CD4-positive, alpha-beta T cell (primary cell): ENCODE measurements at regions not wholly inside any gene's neighbourhood (a gene's known extent, or its start where the extent isn't known, plus 50 kb on each side); places are given as distances from the start of the nearest gene placed in this dataset.

Source experiments
- ATAC-seq: fragments of 200-7000 bp; cut with Tn5 transposase; one replicate; pipeline ENCODE4 v1.10.0; 2022; ENCODE audit warnings: mild to moderate bottlenecking; ENCODE audit not compliant: poor library complexity
- CTCF ChIA-PET: fragments of 350-600 bp; sonication (Branson Sonifier 250); formaldehyde crosslinking; loops from one replicate; lab custom pipeline; 2021; ENCODE audit warnings: antibody characterized with exemption, inconsistent platforms; lab: Charles Lee
- POLR2A ChIA-PET: fragments of 350-600 bp; sonication (Branson Sonifier 250); formaldehyde crosslinking; loops from one replicate; lab custom pipeline; 2021; ENCODE audit warnings: antibody characterized with exemption, inconsistent platforms; lab: Charles Lee
- DNase-seq, 14 experiments: peaks; one replicate each; pipeline ENCODE4 v3.0.0-alpha.2; 2013 to 2020; ENCODE audit warnings: mixed read lengths in 2 of 14
- H3K27ac ChIP-seq, 2 donors: one replicate each; pipeline versions ENCODE4 v1.5.1 to v1.7.0; 2013; ENCODE audit warnings: low read length in 2 of 2, low read depth in 1 of 2, mild to moderate bottlenecking in 1 of 2
- H3K27me3 ChIP-seq, 2 experiments: 1 replicate in 1 of 2; 2 replicates in 1 of 2; pipeline versions ENCODE4 v1.6.1 to v1.7.0; 2013; ENCODE audit warnings: low read length in 2 of 2, control low read depth in 1 of 2, mild to moderate bottlenecking in 1 of 2, moderate library complexity in 1 of 2; ENCODE audit not compliant: insufficient read depth in 2 of 2, control insufficient read depth in 1 of 2
- H3K36me3 ChIP-seq: one replicate; pipeline ENCODE4 v1.6.1; 2013; ENCODE audit warnings: low read length, control low read depth; ENCODE audit not compliant: insufficient read depth
- H3K4me1 ChIP-seq: one replicate; pipeline ENCODE4 v1.6.1; 2013; ENCODE audit warnings: low read length, control low read depth; ENCODE audit not compliant: insufficient read depth
- H3K4me3 ChIP-seq: one replicate; pipeline ENCODE4 v1.5.1; 2013; ENCODE audit warnings: mild to moderate bottlenecking, low read length, moderate library complexity
- H3K9me3 ChIP-seq, 2 experiments: 1 replicate in 1 of 2; 2 replicates in 1 of 2; pipeline versions ENCODE4 v1.6.1 to v1.7.0; 2013; ENCODE audit warnings: low read length in 2 of 2, mild to moderate bottlenecking in 2 of 2, control low read depth in 1 of 2, moderate library complexity in 1 of 2; ENCODE audit not compliant: control insufficient read depth in 1 of 2, insufficient read depth in 1 of 2
- H3K27ac Mint-ChIP-seq: one replicate; pipeline ENCODE4 v1.8.0; 2020; ENCODE audit warnings: mixed read lengths
- H3K27me3 Mint-ChIP-seq: one replicate; pipeline ENCODE4 v1.8.0; 2021; ENCODE audit warnings: mixed read lengths
- H3K36me3 Mint-ChIP-seq: one replicate; pipeline ENCODE4 v1.8.0; 2021; ENCODE audit warnings: low read depth, mixed read lengths
- H3K4me1 Mint-ChIP-seq: one replicate; pipeline ENCODE4 v1.8.0; 2021; ENCODE audit warnings: low read depth, mixed read lengths
- H3K4me3 Mint-ChIP-seq: one replicate; pipeline ENCODE4 v1.8.0; 2020; ENCODE audit warnings: mild to moderate bottlenecking, mixed read lengths
- H3K9me3 Mint-ChIP-seq: one replicate; pipeline ENCODE4 v1.8.0; 2020; ENCODE audit warnings: mixed read lengths
- intact Hi-C, 2 experiments: fragments of 100-400 bp; cut with DNase I in 1 of 2; cut with micrococcal nuclease in 1 of 2; formaldehyde crosslinking; loops; one replicate each; pipeline versions ENCODE4 v1.15.1 to v1.9.0; 2023 to 2025; cut with DNase I, micrococcal nuclease
- TF ChIP-seq, protein P1 (sequence below): fragments of 200-600 bp; IDR thresholded peaks from one replicate; pipeline ENCODE4 v1.8.0; 2022; ENCODE audit warnings: antibody characterized with exemption, mild to moderate bottlenecking

DNA sequence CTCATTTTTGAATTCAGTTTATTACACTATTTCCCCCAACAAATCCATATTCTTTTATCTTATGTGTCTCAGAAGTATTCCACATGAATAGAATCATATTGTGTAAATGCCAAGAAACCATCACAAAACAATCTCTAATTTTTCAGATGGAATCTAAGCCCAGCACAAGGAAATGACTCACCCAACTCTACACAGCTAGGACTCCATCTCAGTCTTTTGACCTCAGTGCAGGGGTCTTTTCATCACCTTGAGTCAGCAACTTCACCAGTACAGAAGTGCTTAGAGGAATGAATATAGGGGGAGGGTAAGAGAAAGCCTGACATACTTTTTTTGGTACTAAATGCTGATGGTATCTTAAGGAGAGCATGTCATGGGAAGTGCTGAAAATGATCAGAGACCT lies 169.3 kb upstream of the LRRN1 start:
- POLR2A ChIA-PET, result no interaction called here
- ATAC-seq, result no peak

DNA sequence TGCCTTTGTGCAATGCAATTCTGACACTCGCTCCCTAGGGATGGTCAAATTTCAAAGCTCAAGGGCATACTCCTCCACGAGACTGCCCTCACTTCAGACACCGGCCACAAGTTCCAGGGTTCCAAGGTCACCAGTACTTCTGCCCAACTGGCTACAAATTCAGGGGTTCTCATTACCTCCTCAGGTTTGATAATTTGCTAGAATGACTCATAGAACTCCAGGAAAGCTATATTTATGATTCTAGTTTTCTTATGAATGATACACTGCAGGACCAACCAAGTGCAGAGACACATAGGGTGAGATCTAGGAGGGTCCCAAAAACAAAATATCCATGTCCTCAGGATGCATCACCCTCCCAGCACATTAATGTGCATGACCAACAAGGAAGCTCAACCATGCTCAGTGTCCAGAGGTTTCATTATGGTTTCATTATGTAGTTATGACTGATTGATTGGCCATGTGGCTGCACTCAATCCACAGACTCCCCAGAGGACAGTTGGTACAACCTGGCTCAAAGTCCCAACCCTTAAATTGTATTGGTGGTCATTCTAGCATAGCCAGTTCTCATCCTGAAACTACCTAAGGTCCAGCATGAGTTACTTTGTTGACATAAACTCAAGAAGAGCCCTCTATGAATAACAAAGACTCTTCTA lies 170.4 kb upstream of the LRRN1 start:
- H3K4me1 Mint-ChIP-seq, result no peaks in the 10 kb centered on the region
- Histone ChIP-seq H3K27ac (no peak overlapping the region), H3K4me1 (no peaks in the 10 kb centered on the region), H3K36me3 (no peaks in the 10 kb centered on the region), H3K4me3 (no peak overlapping the region), H3K27me3 (no peaks in the 10 kb centered on the region), H3K9me3 (peaks cover 0 to 4% of the 10 kb centered on the region in 2 experiments)
- no peaks in the 10 kb centered on the region for H3K27me3 Mint-ChIP-seq
- H3K27ac Mint-ChIP-seq, result no peak overlapping the region
- ChIA-PET POLR2A (no interaction called here), CTCF (no interaction called here)
- DNase-seq (no peak), ATAC-seq (no peak)
- intact Hi-C loops, result no loop called here
- H3K36me3 Mint-ChIP-seq, result no peaks in the 10 kb centered on the region
- H3K4me3 Mint-ChIP-seq, result no peak overlapping the region
- TF ChIP-seq, protein P1, sequence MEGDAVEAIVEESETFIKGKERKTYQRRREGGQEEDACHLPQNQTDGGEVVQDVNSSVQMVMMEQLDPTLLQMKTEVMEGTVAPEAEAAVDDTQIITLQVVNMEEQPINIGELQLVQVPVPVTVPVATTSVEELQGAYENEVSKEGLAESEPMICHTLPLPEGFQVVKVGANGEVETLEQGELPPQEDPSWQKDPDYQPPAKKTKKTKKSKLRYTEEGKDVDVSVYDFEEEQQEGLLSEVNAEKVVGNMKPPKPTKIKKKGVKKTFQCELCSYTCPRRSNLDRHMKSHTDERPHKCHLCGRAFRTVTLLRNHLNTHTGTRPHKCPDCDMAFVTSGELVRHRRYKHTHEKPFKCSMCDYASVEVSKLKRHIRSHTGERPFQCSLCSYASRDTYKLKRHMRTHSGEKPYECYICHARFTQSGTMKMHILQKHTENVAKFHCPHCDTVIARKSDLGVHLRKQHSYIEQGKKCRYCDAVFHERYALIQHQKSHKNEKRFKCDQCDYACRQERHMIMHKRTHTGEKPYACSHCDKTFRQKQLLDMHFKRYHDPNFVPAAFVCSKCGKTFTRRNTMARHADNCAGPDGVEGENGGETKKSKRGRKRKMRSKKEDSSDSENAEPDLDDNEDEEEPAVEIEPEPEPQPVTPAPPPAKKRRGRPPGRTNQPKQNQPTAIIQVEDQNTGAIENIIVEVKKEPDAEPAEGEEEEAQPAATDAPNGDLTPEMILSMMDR, result no peak
- H3K9me3 Mint-ChIP-seq, result peaks cover 8% of the 10 kb centered on the region

More for the DNA sequence above, 169.3 kb upstream of the LRRN1 start:
- CTCF ChIA-PET, result no interaction called here
- Mint-ChIP-seq H3K27me3 (no peaks in the 10 kb centered on the region), H3K36me3 (no peaks in the 10 kb centered on the region), H3K4me3 (no peak overlapping the region), H3K4me1 (no peaks in the 10 kb centered on the region), H3K9me3 (peaks cover 3% of the 10 kb centered on the region), H3K27ac (no peak overlapping the region)
- no peak for DNase-seq
- Histone ChIP-seq H3K36me3 (no peaks in the 10 kb centered on the region), H3K27ac (no peak overlapping the region), H3K4me1 (no peaks in the 10 kb centered on the region), H3K4me3 (no peak overlapping the region), H3K9me3 (peaks cover 0 to 4% of the 10 kb centered on the region in 2 experiments), H3K27me3 (no peaks in the 10 kb centered on the region)
- intact Hi-C loops, result no loop called here
- TF ChIP-seq, protein P1, result no peak

DNA sequence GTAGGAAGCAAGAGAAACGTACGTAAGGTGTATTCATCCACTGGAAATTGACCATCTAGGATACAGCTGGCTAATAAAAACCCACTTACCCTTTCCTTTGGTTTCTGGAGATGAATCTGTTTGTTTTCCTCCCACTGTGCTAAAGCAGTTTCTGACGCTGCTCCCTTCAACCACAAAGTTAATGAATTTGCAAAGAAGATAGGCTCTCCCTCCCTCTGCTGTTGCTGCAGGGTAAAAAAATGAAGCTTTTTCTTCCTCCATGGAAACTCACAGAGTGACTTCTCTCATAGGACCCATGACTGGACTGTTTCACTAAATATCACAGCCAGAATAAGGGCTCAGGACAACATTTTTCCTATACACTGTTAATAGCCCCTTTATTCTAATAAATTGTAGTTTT lies 172.1 kb upstream of the LRRN1 start:
- H3K4me1 Mint-ChIP-seq, result no peaks in the 10 kb centered on the region
- Histone ChIP-seq H3K36me3 (no peaks in the 10 kb centered on the region), H3K4me3 (no peak overlapping the region), H3K27ac (no peak overlapping the region), H3K4me1 (no peaks in the 10 kb centered on the region), H3K9me3 (peaks cover 0 to 4% of the 10 kb centered on the region in 2 experiments), H3K27me3 (no peaks in the 10 kb centered on the region)
- peaks cover 12% of the 10 kb centered on the region for H3K9me3 Mint-ChIP-seq
- intact Hi-C loops, result no loop called here
- no peaks in the 10 kb centered on the region for H3K27me3 Mint-ChIP-seq
- ChIA-PET CTCF (no interaction called here), POLR2A (no interaction called here)
- no peak for DNase-seq
- no peak for ATAC-seq
- no peak overlapping the region for H3K4me3 Mint-ChIP-seq
- TF ChIP-seq, protein P1, result no peak
- no peaks in the 10 kb centered on the region for H3K36me3 Mint-ChIP-seq
- no peak overlapping the region for H3K27ac Mint-ChIP-seq
